OCI-LY7 (cell line): ENCODE measurements at regions not wholly inside any gene's neighbourhood (a gene's known extent, or its start where the extent isn't known, plus 50 kb on each side); places are given as distances from the start of the nearest gene placed in this dataset.

ENCODE experiments used
- CTCF ChIP-seq: fragments of 200-600 bp; sonication (generic); conservative IDR thresholded peaks from 2 replicates; pipeline ENCODE4 v1.5.1; 2014; ENCODE audit warnings: mild to moderate bottlenecking, antibody characterized with exemption, low read length, moderate library complexity, mixed read lengths
- EZH2phosphoT487 ChIP-seq: fragments of 200-600 bp; sonication (generic); IDR thresholded peaks from 2 replicates; pipeline ENCODE4 v1.6.1; 2018; ENCODE audit warnings: low read depth, borderline replicate concordance, mild to moderate bottlenecking, mixed run types, antibody characterized with exemption, low read length, moderate library complexity, mixed read lengths

GRCh38 chr5:57671371-57671770 lies 188.8 kb upstream of the ACTBL2 start:
- TF ChIP-seq CTCF (no peak), EZH2phosphoT487 (no peak)
